HepG2 (cell line): ENCODE measurements at regions not wholly inside any gene's neighbourhood (a gene's known extent, or its start where the extent isn't known, plus 50 kb on each side); places are given as distances from the start of the nearest gene placed in this dataset.

Experiments used
- CTCF ChIP-seq: sonication (generic); formaldehyde crosslinking; IDR thresholded peaks from 2 replicates; pipeline ENCODE4 v1.5.0; 2020; ENCODE audit warnings: mild to moderate bottlenecking, missing genetic modification reagents, moderate library complexity
- DMAP1 ChIP-seq: IDR thresholded peaks from 2 replicates; pipeline ENCODE4 v1.6.1; 2016
- KAT7 ChIP-seq: IDR thresholded peaks from 2 replicates; pipeline ENCODE4 v1.6.1; 2018; ENCODE audit warnings: borderline replicate concordance, missing compliant biosample characterization
- POLR2A ChIP-seq, 2 experiments: IDR thresholded peaks; 2 replicates each; pipeline ENCODE4 v1.6.1; 2011; ENCODE audit warnings: low read depth in 2 of 2, low read length in 2 of 2, mild to moderate bottlenecking in 1 of 2, moderate library complexity in 1 of 2; ENCODE audit not compliant: insufficient read depth in 1 of 2
- ZXDC ChIP-seq: sonication (generic); formaldehyde crosslinking; IDR thresholded peaks from 2 replicates; pipeline ENCODE4 v1.5.0; 2020; ENCODE audit warnings: mild to moderate bottlenecking, missing genetic modification reagents

- TF ChIP-seq CTCF (CRISPR knock-in tag) (no peak), ZXDC (CRISPR knock-in tag) (no peak), POLR2A (IDR thresholded peaks at IDR 0.05; ENCODE audit: insufficient read depth in 1 of 2, low read depth in 2 of 2, low read length in 2 of 2) (no peak), DMAP1 (no peak), KAT7 (CRISPR knock-in tag) (no peak)
Observed at GRCh38 chr7:89813081-89813480, 341.2 kb upstream of the STEAP1 start.
